BLaER1 treated with 17β-estradiol and CSF1 and Interleukin-3, amounts not matched to agents 10 nM and 100 nM (cell line): ENCODE measurements at regions not wholly inside any gene's neighbourhood (a gene's known extent, or its start where the extent isn't known, plus 50 kb on each side); places are given as distances from the start of the nearest gene placed in this dataset.
"Not testable (repeated sequence)": the region's sequence is repeated elsewhere in the genome, so short reads cannot be mapped to it uniquely, and the experiment has no call there.

ENCODE experiments used
- H3K27ac ChIP-seq, 11 experiments: shearing (Covaris generic); formaldehyde crosslinking; 2 replicates each; pipeline ENCODE4 v1.8.1; 2022
- H3K27me3 ChIP-seq, 11 experiments: shearing (Covaris generic); formaldehyde crosslinking; 2 replicates each; pipeline ENCODE4 v1.8.1; 2022
- H3K36me3 ChIP-seq, 11 experiments: shearing (Covaris generic); formaldehyde crosslinking; 2 replicates each; pipeline ENCODE4 v1.8.1; 2022
- H3K4me1 ChIP-seq, 10 experiments: shearing (Covaris generic); formaldehyde crosslinking; 2 replicates each; pipeline ENCODE4 v1.8.1; 2022
- H3K4me2 ChIP-seq, 11 experiments: shearing (Covaris generic); formaldehyde crosslinking; 2 replicates each; pipeline ENCODE4 v1.8.1; 2022
- H3K4me3 ChIP-seq, 10 experiments: shearing (Covaris generic); formaldehyde crosslinking; 2 replicates each; pipeline ENCODE4 v1.8.1; 2022
- H3K9ac ChIP-seq, 11 experiments: shearing (Covaris generic); formaldehyde crosslinking; 2 replicates each; pipeline ENCODE4 v1.8.1; 2022
- H3K9me3 ChIP-seq, 11 experiments: shearing (Covaris generic); formaldehyde crosslinking; replicated peaks in 1 of 11; 2 replicates each; pipeline ENCODE4 v1.8.1; 2022
- H4K20me1 ChIP-seq, 11 experiments: shearing (Covaris generic); formaldehyde crosslinking; 2 replicates each; pipeline ENCODE4 v1.8.1; 2022
- Cebpa-rat ChIP-seq, 11 experiments: shearing (Covaris generic); IDR thresholded peaks; 2 replicates each; pipeline ENCODE4 v1.8.1; 2022

GRCh38 chr13:54226876-54227275 is 1198.3 kb downstream of the OLFM4 start:
- Histone ChIP-seq H3K9me3 (no peaks in the 10 kb centered on the region), H3K4me2 (no peak overlapping the region), H4K20me1 (no peaks in the 10 kb centered on the region), H3K27me3 (no peaks in the 10 kb centered on the region), H3K4me1 (no peaks in the 10 kb centered on the region), H3K27ac (no peak overlapping the region), H3K36me3 (no peaks in the 10 kb centered on the region), H3K9ac (no peak overlapping the region), H3K4me3 (no peak overlapping the region)
- no peak for TF ChIP-seq Cebpa-rat (IDR thresholded peaks at IDR 0.05)

GRCh38 chr13:54232700-54233099 is 1204.1 kb downstream of the OLFM4 start:
- no peaks in the 10 kb centered on the region for H3K4me1 ChIP-seq
- TF ChIP-seq Cebpa-rat (IDR thresholded peaks at IDR 0.05), result no peak
- no peak overlapping the region for H3K9ac ChIP-seq
- H3K4me2 ChIP-seq, result no peak overlapping the region
- no peaks in the 10 kb centered on the region for H3K36me3 ChIP-seq
- no peak overlapping the region for H3K4me3 ChIP-seq
- no peaks in the 10 kb centered on the region for H3K9me3 ChIP-seq
- no peaks in the 10 kb centered on the region for H4K20me1 ChIP-seq
- H3K27ac ChIP-seq, result no peak overlapping the region
- H3K27me3 ChIP-seq, result no peaks in the 10 kb centered on the region

DNA sequence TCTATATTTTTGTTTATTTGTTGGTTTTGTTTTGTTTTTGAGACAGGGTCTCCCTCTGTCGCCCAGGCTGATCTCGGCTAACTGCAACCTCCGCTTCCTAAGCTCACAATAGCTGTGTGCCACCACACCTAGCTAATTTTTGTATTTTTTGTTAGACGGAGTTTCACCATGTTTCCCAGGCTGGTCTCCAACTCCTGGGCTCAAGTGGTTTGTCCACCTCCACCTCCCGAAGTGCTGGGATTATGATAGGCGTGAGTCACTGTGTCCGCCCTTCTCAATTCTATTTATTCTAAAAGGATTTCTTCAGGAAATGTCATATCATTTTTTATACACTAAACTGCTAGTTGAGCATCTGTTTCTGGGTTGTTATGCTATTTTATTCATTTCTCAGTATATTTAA is 1206.0 kb downstream of the OLFM4 start:
- no peak for TF ChIP-seq Cebpa-rat (IDR thresholded peaks at IDR 0.05)
- Histone ChIP-seq H3K27me3 (no peaks in the 10 kb centered on the region), H3K36me3 (no peaks in the 10 kb centered on the region), H4K20me1 (no peaks in the 10 kb centered on the region), H3K4me1 (no peaks in the 10 kb centered on the region), H3K4me2 (no peak overlapping the region), H3K9ac (no peak overlapping the region), H3K9me3 (no peaks in the 10 kb centered on the region), H3K4me3 (no peak overlapping the region), H3K27ac (no peak overlapping the region)

GRCh38 chr13:54241719-54242118 is 1213.1 kb downstream of the OLFM4 start:
- Histone ChIP-seq H3K4me3 (no peak overlapping the region), H3K9ac (no peak overlapping the region), H3K9me3 (no peaks in the 10 kb centered on the region), H3K36me3 (no peaks in the 10 kb centered on the region), H3K27ac (no peak overlapping the region), H3K27me3 (no peaks in the 10 kb centered on the region), H3K4me2 (no peak overlapping the region), H4K20me1 (no peaks in the 10 kb centered on the region), H3K4me1 (no peaks in the 10 kb centered on the region)
- TF ChIP-seq Cebpa-rat (IDR thresholded peaks at IDR 0.05), result no peak

- no peaks in the 10 kb centered on the region for H4K20me1 ChIP-seq
- H3K4me3 ChIP-seq, result no peak overlapping the region
- 0 out of 22 replicates have a peak, but pooled peaks cover 0 to 3% (median 0%) of the 10 kb centered on the region in 11 experiments for H3K9me3 ChIP-seq
- no peaks in the 10 kb centered on the region for H3K27me3 ChIP-seq
- H3K36me3 ChIP-seq, result no peaks in the 10 kb centered on the region
- TF ChIP-seq Cebpa-rat (IDR thresholded peaks at IDR 0.05), result no peak
- no peak overlapping the region for H3K9ac ChIP-seq
- no peaks in the 10 kb centered on the region; a peak in 1 of 20 replicates for H3K4me1 ChIP-seq
- no peak overlapping the region for H3K4me2 ChIP-seq
- H3K27ac ChIP-seq, result no peak overlapping the region
Measured at GRCh38 chr13:54248306-54248705, 1219.7 kb downstream of the OLFM4 start.

GRCh38 chr13:54261856-54262255 is 1233.2 kb downstream of the OLFM4 start:
- no peaks in the 10 kb centered on the region for H3K4me1 ChIP-seq
- no peak overlapping the region for H3K27ac ChIP-seq
- no peaks in the 10 kb centered on the region for H3K36me3 ChIP-seq
- H3K9ac ChIP-seq, result no peak overlapping the region
- H3K27me3 ChIP-seq, result no peaks in the 10 kb centered on the region
- H3K9me3 ChIP-seq, result no peaks in the 10 kb centered on the region
- no peak overlapping the region for H3K4me2 ChIP-seq
- H3K4me3 ChIP-seq, result no peak overlapping the region
- no peak for TF ChIP-seq Cebpa-rat (IDR thresholded peaks at IDR 0.05)
- H4K20me1 ChIP-seq, result no peaks in the 10 kb centered on the region

DNA sequence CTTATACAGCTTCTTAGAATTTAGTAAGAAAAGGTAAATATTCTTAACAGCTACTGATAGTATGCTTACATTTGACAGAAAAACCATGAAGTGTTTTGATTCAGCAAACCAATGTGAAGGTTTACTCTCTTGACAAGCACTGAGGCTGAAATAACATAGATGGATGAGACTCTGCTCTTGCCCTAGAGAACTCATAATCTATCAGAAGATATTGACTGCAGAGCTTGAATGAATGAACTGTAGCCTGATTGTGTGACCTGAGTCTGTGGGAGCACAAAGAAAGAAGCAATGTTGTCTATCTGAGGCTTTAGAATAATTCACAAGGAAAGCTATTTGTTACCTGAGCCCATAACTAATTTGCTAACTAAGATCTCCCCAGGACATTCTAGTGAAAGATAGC is 1235.3 kb downstream of the OLFM4 start:
- Histone ChIP-seq H3K27ac (no peak overlapping the region), H3K4me1 (no peaks in the 10 kb centered on the region)
- no peak for TF ChIP-seq Cebpa-rat (IDR thresholded peaks at IDR 0.05)

GRCh38 chr13:54267253-54267668 is 1238.6 kb downstream of the OLFM4 start:
- not testable (repeated sequence) for H3K4me2 ChIP-seq, H3K27me3 ChIP-seq, H3K9me3 ChIP-seq, H4K20me1 ChIP-seq, H3K4me3 ChIP-seq, H3K9ac ChIP-seq, H3K36me3 ChIP-seq, H3K4me1 ChIP-seq, H3K27ac ChIP-seq

More for the DNA sequence above, 1235.3 kb downstream of the OLFM4 start:
- Histone ChIP-seq H4K20me1 (no peaks in the 10 kb centered on the region), H3K9me3 (no peaks in the 10 kb centered on the region), H3K36me3 (no peaks in the 10 kb centered on the region), H3K9ac (no peak overlapping the region), H3K4me2 (no peak overlapping the region), H3K4me3 (no peak overlapping the region), H3K27me3 (no peaks in the 10 kb centered on the region)

DNA sequence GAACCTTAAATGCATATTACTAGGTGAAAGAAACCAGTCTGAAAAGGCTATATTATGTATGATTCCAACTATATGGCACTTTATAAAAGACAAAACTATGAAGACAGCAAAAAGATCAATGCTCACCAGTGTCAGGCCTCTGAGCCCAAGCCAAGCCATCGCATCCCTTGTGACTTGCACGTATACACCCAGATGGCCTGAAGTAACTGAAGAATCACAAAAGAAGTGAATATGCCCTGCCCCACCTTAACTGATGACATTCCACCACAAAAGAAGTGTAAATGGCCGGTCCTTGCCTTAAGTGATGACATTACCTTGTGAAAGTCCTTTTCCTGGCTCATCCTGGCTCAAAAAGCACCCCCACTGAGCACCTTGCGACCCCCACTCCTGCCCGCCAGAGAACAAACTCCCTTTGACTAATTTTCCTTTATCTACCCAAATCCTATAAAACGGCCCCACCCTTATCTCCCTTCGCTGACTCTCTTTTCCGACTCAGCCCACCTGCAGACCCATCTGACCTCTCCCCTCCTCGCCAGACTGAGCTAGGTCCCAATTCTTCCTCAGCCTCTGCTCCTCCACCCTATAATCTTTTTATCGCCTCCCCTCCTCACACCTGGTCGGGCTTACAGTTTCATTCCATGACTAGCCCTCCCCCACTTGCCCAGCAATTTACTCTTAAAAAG is 1239.5 kb downstream of the OLFM4 start:
- not testable (repeated sequence) for H3K27ac ChIP-seq

GRCh38 chr13:54287062-54287764 is 1258.6 kb downstream of the OLFM4 start:
- Histone ChIP-seq H3K27me3 (no peaks in the 10 kb centered on the region), H3K9me3 (peaks cover 0 to 5% (median 0%) of the 10 kb centered on the region in 11 experiments; a peak in 2 of 22 replicates), H3K9ac (no peak overlapping the region), H3K4me2 (no peak overlapping the region), H3K4me3 (no peak overlapping the region), H3K4me1 (no peaks in the 10 kb centered on the region; a peak in 1 of 20 replicates), H4K20me1 (no peaks in the 10 kb centered on the region), H3K36me3 (no peaks in the 10 kb centered on the region), H3K27ac (no peak overlapping the region)
- no peak for TF ChIP-seq Cebpa-rat (IDR thresholded peaks at IDR 0.05)

More for the DNA sequence above, 1239.5 kb downstream of the OLFM4 start:
- not testable (repeated sequence) for H3K4me1 ChIP-seq, H3K27me3 ChIP-seq, H4K20me1 ChIP-seq, H3K9ac ChIP-seq, H3K9me3 ChIP-seq, H3K4me3 ChIP-seq, H3K36me3 ChIP-seq, H3K4me2 ChIP-seq
